Neural cell (in vitro differentiated cells): ENCODE measurements at regions not wholly inside any gene's neighbourhood (a gene's known extent, or its start where the extent isn't known, plus 50 kb on each side); places are given as distances from the start of the nearest gene placed in this dataset.

Source experiments
- H2AFZ ChIP-seq: fragments of 200-600, 300-800 bp; sonication (generic), shearing (Covaris generic); 2 replicates; pipeline ENCODE4 v1.6.0; 2014; ENCODE audit warnings: low read depth, mild to moderate bottlenecking, antibody characterized with exemption, low read length, moderate library complexity
- H3F3A ChIP-seq: fragments of 200-600 bp; shearing (Covaris generic); 2 replicates; pipeline ENCODE4 v1.6.1; 2016; ENCODE audit warnings: mild to moderate bottlenecking, moderate library complexity, mixed read lengths, antibody characterized with exemption, low read length; ENCODE audit not compliant: insufficient read depth, poor library complexity, severe bottlenecking
- H3K27ac ChIP-seq: fragments of 200-600, 300-800 bp; sonication (generic), shearing (Covaris generic); 2 replicates; pipeline ENCODE4 v1.5.1; 2014; ENCODE audit warnings: mild to moderate bottlenecking, low read length, moderate library complexity
- H3K27me3 ChIP-seq: fragments of 300-800, 200-600 bp; sonication (generic), shearing (Covaris generic); 2 replicates; pipeline ENCODE4 v1.6.0; 2014; ENCODE audit warnings: mild to moderate bottlenecking, low read depth, low read length, moderate library complexity; ENCODE audit not compliant: insufficient read depth
- H3K36me3 ChIP-seq: fragments of 300-800, 200-600 bp; sonication (generic), shearing (Covaris generic); 2 replicates; pipeline ENCODE4 v1.5.1; 2014; ENCODE audit warnings: mild to moderate bottlenecking, antibody characterized with exemption, low read length, moderate library complexity; ENCODE audit not compliant: insufficient read depth
- H3K4me2 ChIP-seq: fragments of 300-800, 200-600 bp; sonication (generic), shearing (Covaris generic); 2 replicates; pipeline ENCODE4 v1.6.0; 2014; ENCODE audit warnings: mild to moderate bottlenecking, low read length
- H3K4me3 ChIP-seq: fragments of 300-800, 200-600 bp; sonication (generic), shearing (Covaris generic); 2 replicates; pipeline ENCODE4 v1.5.1; 2014; ENCODE audit warnings: mild to moderate bottlenecking, low read length, moderate library complexity
- H3K79me2 ChIP-seq: fragments of 200-600 bp; shearing (Covaris generic); replicated peaks from 2 replicates; pipeline ENCODE4 v1.6.0; 2014; ENCODE audit warnings: mild to moderate bottlenecking, low read length, moderate library complexity; ENCODE audit not compliant: insufficient read depth
- H3K9ac ChIP-seq: fragments of 300-800, 200-600 bp; sonication (generic), shearing (Covaris generic); 2 replicates; pipeline ENCODE4 v1.6.1; 2016; ENCODE audit warnings: mild to moderate bottlenecking, low read length, mixed read lengths
- H3K9me2 ChIP-seq: fragments of 200-600 bp; shearing (Covaris generic); 2 replicates; pipeline ENCODE4 v1.6.1; 2016; ENCODE audit warnings: mild to moderate bottlenecking, low read length, mixed read lengths; ENCODE audit not compliant: insufficient read depth
- H3K9me3 ChIP-seq: fragments of 200-600, 300-800 bp; sonication (generic), shearing (Covaris generic); 2 replicates; pipeline ENCODE4 v1.6.1; 2016; ENCODE audit warnings: mild to moderate bottlenecking, mixed run types, low read length, moderate library complexity, mixed read lengths
- H4K20me1 ChIP-seq: fragments of 200-600 bp; shearing (Covaris generic); 2 replicates; pipeline ENCODE4 v1.6.1; 2016; ENCODE audit warnings: mild to moderate bottlenecking, mixed run types; ENCODE audit not compliant: insufficient read depth
- CTCF ChIP-seq: fragments of 450-650 bp; IDR thresholded peaks from 2 replicates; pipeline ENCODE4 v1.5.1; 2014; ENCODE audit warnings: antibody characterized with exemption, mild to moderate bottlenecking, moderate library complexity; ENCODE audit not compliant: poor library complexity, severe bottlenecking
- EP300 ChIP-seq: fragments of 450-650 bp; conservative IDR thresholded peaks from 2 replicates; pipeline ENCODE4 v1.6.1; 2014; ENCODE audit warnings: antibody characterized with exemption, mild to moderate bottlenecking, moderate library complexity; ENCODE audit not compliant: poor library complexity, severe bottlenecking
- EZH2 ChIP-seq: fragments of 200-600, 300-800 bp; shearing (Covaris generic), sonication (generic); IDR thresholded peaks from 2 replicates; pipeline ENCODE4 v1.6.1; 2014; ENCODE audit warnings: antibody characterized with exemption, low read length, borderline replicate concordance, mild to moderate bottlenecking; ENCODE audit not compliant: insufficient read depth, poor library complexity, severe bottlenecking
- MXI1 ChIP-seq: fragments of 450-650 bp; conservative IDR thresholded peaks from 2 replicates; pipeline ENCODE4 v1.6.1; 2014; ENCODE audit warnings: antibody characterized with exemption, mild to moderate bottlenecking; ENCODE audit not compliant: poor library complexity, severe bottlenecking
- POLR2AphosphoS5 ChIP-seq: IDR thresholded peaks from 2 replicates; pipeline ENCODE4 v1.6.1; 2012
- RAD21 ChIP-seq: fragments of 450-650 bp; conservative IDR thresholded peaks from 2 replicates; pipeline ENCODE4 v1.6.1; 2014; ENCODE audit warnings: antibody characterized with exemption, mild to moderate bottlenecking, moderate library complexity
- REST ChIP-seq: IDR thresholded peaks from 2 replicates; pipeline ENCODE4 v1.6.1; 2012; ENCODE audit warnings: borderline replicate concordance
- SMC3 ChIP-seq: fragments of 450-650 bp; conservative IDR thresholded peaks from 2 replicates; pipeline ENCODE4 v1.6.1; 2014; ENCODE audit warnings: antibody characterized with exemption, mild to moderate bottlenecking, moderate library complexity; ENCODE audit not compliant: poor library complexity
- TAF1 ChIP-seq: IDR thresholded peaks from 2 replicates; pipeline ENCODE4 v1.6.1; 2012; ENCODE audit warnings: low read depth

DNA sequence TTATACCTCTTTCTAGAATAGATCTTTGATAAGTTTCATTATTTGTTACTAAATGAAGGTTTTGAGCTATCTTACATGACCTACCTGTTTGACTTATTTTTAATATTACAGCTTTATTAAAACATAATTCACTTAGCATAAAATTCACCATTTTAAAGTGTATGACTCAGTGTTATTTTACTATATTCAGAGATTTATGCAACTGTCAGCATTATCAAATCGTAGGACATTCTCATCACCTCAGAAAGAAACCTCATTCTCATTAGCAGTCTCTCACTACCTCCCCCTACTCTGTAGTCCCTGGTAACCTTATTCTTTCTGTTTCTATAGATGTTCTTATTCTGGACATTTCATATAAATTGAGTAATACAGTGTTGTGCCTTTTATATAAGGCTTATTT is 207.9 kb upstream of the FOXP2 start:
- Histone ChIP-seq H3F3A (no peaks in the 10 kb centered on the region), H3K36me3 (no peaks in the 10 kb centered on the region), H3K9ac (no peak overlapping the region), H2AFZ (no peak overlapping the region), H3K27me3 (no peaks in the 10 kb centered on the region), H3K27ac (no peak overlapping the region), H3K9me2 (no peaks in the 10 kb centered on the region), H3K4me3 (no peak overlapping the region), H3K4me2 (no peak overlapping the region), H3K79me2 (no peaks in the 10 kb centered on the region), H4K20me1 (no peaks in the 10 kb centered on the region), H3K9me3 (no peaks in the 10 kb centered on the region)
- TF ChIP-seq RAD21: no peak
- TF ChIP-seq TAF1: no peak
- no peak for TF ChIP-seq POLR2AphosphoS5
- TF ChIP-seq EZH2: no peak
- no peak for TF ChIP-seq MXI1
- no peak for TF ChIP-seq SMC3
- no peak for TF ChIP-seq CTCF
- TF ChIP-seq EP300: no peak
- no peak for TF ChIP-seq REST

DNA sequence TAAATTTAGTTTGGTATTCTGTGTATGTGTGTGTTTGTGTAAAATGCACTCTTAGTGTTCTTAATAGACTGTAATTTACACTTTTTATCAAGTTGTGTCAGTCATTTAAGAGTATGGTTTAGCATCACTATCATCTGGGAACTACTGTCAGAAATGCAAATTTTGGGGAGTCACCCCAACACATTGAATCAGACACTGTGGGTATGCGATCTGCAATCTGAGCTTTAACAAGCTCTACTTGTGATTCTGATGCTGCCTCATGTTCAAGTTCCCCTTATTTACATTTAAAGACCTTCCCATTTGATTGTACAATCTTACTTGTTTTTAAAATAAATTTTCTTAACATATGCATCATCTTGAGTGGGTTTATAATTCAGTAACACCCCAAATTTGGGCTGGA is 218.1 kb upstream of the FOXP2 start:
- Histone ChIP-seq H3K27ac (no peak overlapping the region), H3K9ac (no peak overlapping the region), H3K4me3 (no peak overlapping the region), H3K4me2 (no peak overlapping the region), H3K27me3 (no peaks in the 10 kb centered on the region), H3K36me3 (no peaks in the 10 kb centered on the region), H3F3A (no peaks in the 10 kb centered on the region), H2AFZ (no peak overlapping the region), H4K20me1 (no peaks in the 10 kb centered on the region), H3K9me3 (no peaks in the 10 kb centered on the region), H3K9me2 (no peaks in the 10 kb centered on the region), H3K79me2 (no peaks in the 10 kb centered on the region)
- no peak for TF ChIP-seq POLR2AphosphoS5
- TF ChIP-seq EZH2: no peak
- no peak for TF ChIP-seq TAF1
- TF ChIP-seq CTCF: no peak
- no peak for TF ChIP-seq SMC3
- TF ChIP-seq MXI1: no peak
- no peak for TF ChIP-seq RAD21
- TF ChIP-seq EP300: no peak
- TF ChIP-seq REST: no peak
